A673 (cell line): ENCODE measurements at regions not wholly inside any gene's neighbourhood (a gene's known extent, or its start where the extent isn't known, plus 50 kb on each side); places are given as distances from the start of the nearest gene placed in this dataset.

Experiments used
- BruUV-seq: library from RNA; stranded (reverse); fragments of 400-500 nt; replicated peaks from 2 replicates; lab custom pipeline; 2021; lab: Mats Ljungman, UMichigan
- CTCF ChIA-PET: fragments of 300-600 bp; sonication (Branson Sonifier 250); formaldehyde crosslinking; loops from one replicate; lab custom pipeline; 2022; ENCODE audit warnings: antibody characterized with exemption; lab: Charles Lee
- POLR2A ChIA-PET: fragments of 300-600 bp; sonication (Branson Sonifier 250); formaldehyde crosslinking; loops from one replicate; lab custom pipeline; 2022; ENCODE audit warnings: antibody characterized with exemption; ENCODE audit not compliant: low non-redundant PET; lab: Charles Lee
- DNase-seq: peaks from one replicate; pipeline ENCODE4 v3.0.0-alpha.2; 2015; ENCODE audit warnings: low spot score
- H3K27ac ChIP-seq: fragments of 200-600 bp; sonication (generic); 2 replicates; pipeline ENCODE4 v1.5.1; 2016; ENCODE audit warnings: mixed run types, low read depth, mild to moderate bottlenecking, mixed read lengths, antibody characterized with exemption, low read length; ENCODE audit not compliant: poor library complexity, severe bottlenecking
- H3K27me3 ChIP-seq: fragments of 200-600 bp; sonication (generic); replicated peaks from 2 replicates; pipeline ENCODE4 v1.6.1; 2017; ENCODE audit warnings: mixed run types, low read depth, mild to moderate bottlenecking, mixed read lengths, antibody characterized with exemption, low read length; ENCODE audit not compliant: insufficient read depth, poor library complexity
- H3K36me3 ChIP-seq: fragments of 200-600 bp; sonication (generic); 2 replicates; pipeline ENCODE4 v1.6.1; 2016; ENCODE audit warnings: mixed run types, mild to moderate bottlenecking, mixed read lengths, antibody characterized with exemption, low read length; ENCODE audit not compliant: insufficient read depth, poor library complexity, severe bottlenecking
- H3K4me1 ChIP-seq: fragments of 200-600 bp; sonication (generic); 2 replicates; pipeline ENCODE4 v1.6.1; 2017; ENCODE audit warnings: mixed run types, mild to moderate bottlenecking, mixed read lengths, antibody characterized with exemption, low read length; ENCODE audit not compliant: insufficient read depth, poor library complexity, severe bottlenecking
- H3K4me3 ChIP-seq: fragments of 200-600 bp; sonication (generic); 2 replicates; pipeline ENCODE4 v1.5.1; 2016; ENCODE audit warnings: low read depth, mixed run types, mild to moderate bottlenecking, mixed read lengths, low read length; ENCODE audit not compliant: poor library complexity, severe bottlenecking
- H3K9me3 ChIP-seq: fragments of 200-600 bp; sonication (generic); 2 replicates; pipeline ENCODE4 v1.6.1; 2016; ENCODE audit warnings: mixed run types, low read depth, mild to moderate bottlenecking, mixed read lengths, antibody characterized with exemption, low read length; ENCODE audit not compliant: poor library complexity, severe bottlenecking
- CTCF ChIP-seq: fragments of 300-800, 200-600 bp; sonication (generic); conservative IDR thresholded peaks from 2 replicates; pipeline ENCODE4 v1.5.1; 2017; ENCODE audit warnings: low read depth, mild to moderate bottlenecking, antibody characterized with exemption, low read length, moderate library complexity, mixed read lengths
- EZH2 ChIP-seq: fragments of 200-600 bp; sonication (generic); IDR thresholded peaks from 2 replicates; pipeline ENCODE4 v1.6.1; 2017; ENCODE audit warnings: borderline replicate concordance, low read depth, mild to moderate bottlenecking, mixed read lengths, antibody characterized with exemption, low read length; ENCODE audit not compliant: poor library complexity, severe bottlenecking
- intact Hi-C: fragments of 100-400 bp; cut with micrococcal nuclease; formaldehyde crosslinking; loops from one replicate; pipeline ENCODE4 v1.10.0; 2022; ENCODE audit not compliant: unreplicated experiment

DNA sequence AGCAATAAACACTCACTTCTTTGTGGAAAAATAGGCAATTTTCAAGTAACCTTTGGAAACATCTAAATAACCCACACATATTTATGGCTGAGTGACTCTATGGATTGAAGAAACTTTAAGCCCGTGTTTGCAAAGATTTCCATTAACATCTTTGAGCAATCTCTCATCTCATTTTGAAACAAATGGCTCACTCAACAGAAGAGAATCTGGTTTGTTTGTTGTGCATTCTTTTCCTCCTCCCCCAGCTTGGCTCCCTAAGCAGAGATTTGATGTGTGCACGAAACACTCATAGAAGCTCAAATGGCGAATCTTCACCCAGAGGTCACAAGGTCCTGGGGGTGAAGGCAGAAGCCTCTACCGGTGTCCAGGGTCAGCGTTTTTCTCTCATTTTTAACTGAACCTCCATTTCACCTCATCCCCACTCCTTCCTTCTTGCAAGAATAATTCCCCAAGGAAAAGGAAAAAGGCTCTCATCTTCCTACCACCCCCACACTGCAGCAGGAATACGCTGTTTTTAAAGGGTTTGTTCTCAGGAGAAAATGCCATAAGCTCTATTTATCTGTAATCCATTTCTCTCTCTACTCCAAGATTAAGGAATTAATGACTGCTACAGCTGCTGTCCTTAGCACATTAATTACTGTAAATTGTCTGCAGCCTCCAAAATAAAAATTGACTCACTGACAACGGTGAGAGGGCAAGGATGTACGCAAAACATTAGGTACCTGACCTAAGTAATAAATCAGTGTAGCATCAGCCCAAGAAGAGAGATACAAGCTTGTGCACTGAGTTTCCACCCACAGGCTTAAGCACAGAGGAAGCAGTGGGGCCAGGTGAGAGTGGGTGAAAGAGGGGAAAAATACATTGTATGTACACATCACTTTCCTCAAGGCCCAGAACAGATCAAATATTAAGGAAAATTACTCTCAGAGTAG lies 307.6 kb upstream of the NOCT start:
- Histone ChIP-seq H3K4me3 (no peak overlapping the region), H3K9me3 (no peaks in the 10 kb centered on the region), H3K27me3 (no peaks in the 10 kb centered on the region), H3K4me1 (no peaks in the 10 kb centered on the region), H3K36me3 (no peaks in the 10 kb centered on the region), H3K27ac (no peak overlapping the region)
- no peak for DNase-seq
- BruUV-seq, result no TSS peak
- ChIA-PET POLR2A (no interaction called here), CTCF (no interaction called here)
- intact Hi-C loops, result no loop called here
- TF ChIP-seq CTCF, result no peak
- no peak for TF ChIP-seq EZH2

- Histone ChIP-seq H3K4me1 (no peaks in the 10 kb centered on the region), H3K4me3 (no peak overlapping the region), H3K36me3 (no peaks in the 10 kb centered on the region), H3K27ac (no peak overlapping the region), H3K27me3 (no peaks in the 10 kb centered on the region), H3K9me3 (no peaks in the 10 kb centered on the region)
- no peak for TF ChIP-seq CTCF
- no peak for TF ChIP-seq EZH2
- no TSS peak for BruUV-seq
- intact Hi-C loops, result no loop called here
- no peak for DNase-seq
- CTCF ChIA-PET, result no interaction called here
- POLR2A ChIA-PET, result no interaction called here
Observed at GRCh38 chr4:138706201-138706600, 309.4 kb upstream of the NOCT start.

DNA sequence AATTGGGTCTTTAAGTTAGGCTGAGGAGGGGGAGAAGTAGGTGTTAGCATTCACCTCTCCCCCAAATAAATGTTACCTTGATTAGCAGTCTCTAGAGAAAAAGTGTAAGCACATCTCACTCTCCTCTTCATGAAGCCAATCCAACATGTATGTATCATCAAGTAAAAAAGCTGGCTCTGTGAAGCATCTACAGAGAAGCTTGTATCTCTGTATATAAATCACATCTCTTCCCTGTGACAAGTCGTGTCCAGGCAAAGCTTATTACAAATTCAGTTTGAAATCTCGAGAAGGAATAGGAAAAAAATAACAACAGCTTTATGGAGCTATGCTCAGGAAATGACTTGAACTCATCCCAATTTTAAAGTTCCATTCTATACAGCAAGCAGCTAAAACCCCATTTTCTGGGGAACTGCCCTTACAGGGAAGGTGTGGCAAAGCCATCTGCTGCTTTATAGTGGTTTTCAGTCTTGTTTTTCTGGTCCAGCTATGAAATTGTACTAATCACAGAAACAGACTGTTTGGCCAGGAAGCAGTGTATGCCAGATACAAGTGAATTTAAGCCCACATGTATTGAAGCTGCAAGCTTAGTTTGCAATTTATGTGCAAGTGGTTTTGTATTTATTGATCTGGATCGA lies 313.3 kb upstream of the NOCT start:
- Histone ChIP-seq H3K4me3 (no peak overlapping the region), H3K27me3 (no peaks in the 10 kb centered on the region), H3K27ac (no peak overlapping the region), H3K4me1 (no peaks in the 10 kb centered on the region), H3K9me3 (no peaks in the 10 kb centered on the region), H3K36me3 (no peaks in the 10 kb centered on the region)
- intact Hi-C loops, result no loop called here
- ChIA-PET POLR2A (no interaction called here), CTCF (no interaction called here)
- TF ChIP-seq CTCF (no peak), EZH2 (no peak)
- BruUV-seq, result no TSS peak
- DNase-seq, result no peak
